MM.1S (cell line): ENCODE measurements at regions not wholly inside any gene's neighbourhood (a gene's known extent, or its start where the extent isn't known, plus 50 kb on each side); places are given as distances from the start of the nearest gene placed in this dataset.

Experiments
- DNase-seq: peaks from one replicate; pipeline ENCODE4 v3.0.0-alpha.2; 2015
- H2AFZ ChIP-seq: fragments of 300-600 bp; sonication (generic); 2 replicates; pipeline ENCODE4 v1.6.0; 2016; ENCODE audit warnings: antibody characterized with exemption, low read length
- H3F3A ChIP-seq: fragments of 300-600 bp; sonication (generic); 2 replicates; pipeline ENCODE4 v1.6.1; 2016; ENCODE audit warnings: mild to moderate bottlenecking, antibody characterized with exemption, low read length, moderate library complexity, mixed read lengths; ENCODE audit not compliant: insufficient read depth
- H3K27ac ChIP-seq: fragments of 300-600 bp; sonication (generic); 2 replicates; pipeline ENCODE4 v1.5.1; 2016; ENCODE audit warnings: mild to moderate bottlenecking, low read length
- H3K27me3 ChIP-seq: fragments of 300-600 bp; sonication (generic); replicated peaks from 2 replicates; pipeline ENCODE4 v1.6.0; 2016; ENCODE audit warnings: low read length; ENCODE audit not compliant: insufficient read depth
- H3K36me3 ChIP-seq: fragments of 300-600 bp; sonication (generic); replicated peaks from 2 replicates; pipeline ENCODE4 v1.6.1; 2016; ENCODE audit warnings: mild to moderate bottlenecking, low read length, mixed read lengths; ENCODE audit not compliant: insufficient read depth
- H3K4me1 ChIP-seq: fragments of 300-600 bp; sonication (generic); 2 replicates; pipeline ENCODE4 v1.6.1; 2016; ENCODE audit warnings: low read length, mixed read lengths
- H3K4me2 ChIP-seq: fragments of 300-600 bp; sonication (generic); 2 replicates; pipeline ENCODE4 v1.6.0; 2016; ENCODE audit warnings: low read depth, low read length
- H3K4me3 ChIP-seq: fragments of 300-600 bp; sonication (generic); 2 replicates; pipeline ENCODE4 v1.5.1; 2016; ENCODE audit warnings: low read length, mixed read lengths
- H3K79me2 ChIP-seq: fragments of 300-600 bp; sonication (generic); 2 replicates; pipeline ENCODE4 v1.6.1; 2016; ENCODE audit warnings: mixed run types, low read length, mixed read lengths
- H3K9ac ChIP-seq: fragments of 300-600 bp; sonication (generic); 2 replicates; pipeline ENCODE4 v1.6.1; 2016; ENCODE audit warnings: low read length, mixed read lengths
- H3K9me2 ChIP-seq: fragments of 300-600 bp; sonication (generic); replicated peaks from 2 replicates; pipeline ENCODE4 v1.6.1; 2016; ENCODE audit warnings: mild to moderate bottlenecking, low read length, mixed read lengths; ENCODE audit not compliant: insufficient read depth
- H3K9me3 ChIP-seq: fragments of 300-600 bp; sonication (generic); replicated peaks from 2 replicates; pipeline ENCODE4 v1.6.1; 2016; ENCODE audit warnings: mild to moderate bottlenecking, low read length, mixed read lengths; ENCODE audit not compliant: insufficient read depth
- H4K20me1 ChIP-seq: fragments of 300-600 bp; sonication (generic); 2 replicates; pipeline ENCODE4 v1.6.1; 2016; ENCODE audit warnings: mild to moderate bottlenecking, low read length, moderate library complexity, mixed read lengths; ENCODE audit not compliant: insufficient read depth
- CTCF ChIP-seq: fragments of 300-600 bp; sonication (generic); IDR thresholded peaks from 2 replicates; pipeline ENCODE4 v1.5.1; 2016; ENCODE audit warnings: antibody characterized with exemption, low read length, mixed read lengths
- EZH2 ChIP-seq: fragments of 300-600 bp; sonication (generic); optimal IDR thresholded peaks from 2 replicates; pipeline ENCODE3; 2017; ENCODE audit warnings: low read depth, mild to moderate bottlenecking, antibody characterized with exemption, low read length, mixed read lengths
- EZH2phosphoT487 ChIP-seq: fragments of 300-600 bp; sonication (generic); IDR thresholded peaks from 2 replicates; pipeline ENCODE4 v1.6.1; 2018; ENCODE audit warnings: antibody characterized with exemption, low read length

GRCh38 chr4:97493815-97494518, 649.3 kb downstream of the STPG2 start:
- TF ChIP-seq EZH2phosphoT487 (no peak), CTCF (no peak), EZH2 (no peak)
- no peak overlapping the region for H3K4me2 ChIP-seq
- H3K79me2 ChIP-seq, result no peaks in the 10 kb centered on the region
- no peaks in the 10 kb centered on the region for H3K9me3 ChIP-seq
- no peak overlapping the region for H3K27ac ChIP-seq
- no peak for DNase-seq
- no peak overlapping the region for H3K9ac ChIP-seq
- no peak overlapping the region for H2AFZ ChIP-seq
- no peak overlapping the region for H3K4me3 ChIP-seq
- no peaks in the 10 kb centered on the region for H3K9me2 ChIP-seq
- no peaks in the 10 kb centered on the region for H3F3A ChIP-seq
- H3K27me3 ChIP-seq, result no peaks in the 10 kb centered on the region
- no peaks in the 10 kb centered on the region for H4K20me1 ChIP-seq
- H3K36me3 ChIP-seq, result no peaks in the 10 kb centered on the region
- no peaks in the 10 kb centered on the region for H3K4me1 ChIP-seq

- Histone ChIP-seq H3K79me2 (no peaks in the 10 kb centered on the region), H3K9me2 (no peaks in the 10 kb centered on the region), H3K27ac (no peak overlapping the region), H3K9ac (no peak overlapping the region), H3K4me2 (no peak overlapping the region), H3K4me3 (no peak overlapping the region), H3K27me3 (no peaks in the 10 kb centered on the region), H2AFZ (no peak overlapping the region), H3K9me3 (no peaks in the 10 kb centered on the region), H4K20me1 (no peaks in the 10 kb centered on the region), H3F3A (no peaks in the 10 kb centered on the region), H3K36me3 (no peaks in the 10 kb centered on the region), H3K4me1 (peaks cover 11% of the 10 kb centered on the region; the same call in 1 of the 2 replicates)
- DNase-seq, result no peak
- TF ChIP-seq CTCF (no peak), EZH2 (no peak)
These were observed 646.9 kb downstream of the STPG2 start for GRCh38 chr4:97496298-97496873.

GRCh38 chr4:97498875-97499274, 644.4 kb downstream of the STPG2 start:
- peaks cover 11% of the 10 kb centered on the region; the same call in 1 of the 2 replicates for H3K4me1 ChIP-seq

More at GRCh38 chr4:97498875-97499274, 644.4 kb downstream of the STPG2 start:
- TF ChIP-seq CTCF (no peak), EZH2 (no peak), EZH2phosphoT487 (no peak)
- Histone ChIP-seq H3K27ac (no peak overlapping the region), H3K79me2 (no peaks in the 10 kb centered on the region), H3K4me2 (no peak overlapping the region), H3K4me3 (no peak overlapping the region), H3K27me3 (no peaks in the 10 kb centered on the region), H3K9me3 (no peaks in the 10 kb centered on the region), H2AFZ (no peak overlapping the region), H4K20me1 (no peaks in the 10 kb centered on the region), H3K36me3 (no peaks in the 10 kb centered on the region), H3K9me2 (no peaks in the 10 kb centered on the region), H3K9ac (no peak overlapping the region), H3F3A (no peaks in the 10 kb centered on the region)
- no peak for DNase-seq
